ENCODE measurements at regions not wholly inside any gene's neighbourhood (a gene's known extent, or its start where the extent isn't known, plus 50 kb on each side); places are given as distances from the start of the nearest gene placed in this dataset.

DNA sequence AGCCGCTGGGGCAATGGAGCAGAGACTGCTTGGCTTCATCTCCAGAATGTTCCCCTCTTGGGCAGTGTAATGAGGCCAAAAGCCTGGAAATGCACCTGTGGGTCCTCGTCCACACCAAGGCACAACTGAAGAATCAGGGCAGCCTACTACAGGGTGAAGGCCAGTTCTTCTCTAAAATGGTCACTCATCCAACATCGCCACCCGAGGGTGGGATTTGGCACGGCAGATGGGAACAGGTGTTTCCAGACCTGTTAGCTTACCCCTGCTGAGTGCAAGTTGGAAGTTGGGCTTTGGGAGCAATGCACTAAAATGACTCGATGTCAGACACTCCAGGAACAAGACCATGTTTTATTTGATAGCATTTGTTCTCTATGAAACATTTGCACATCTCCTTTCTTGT lies 543.7 kb downstream of the NPHP4 start:
- H3K4me1 ChIP-seq = no peaks in the 10 kb centered on the region
- no peaks in the 10 kb centered on the region for H3K36me3 ChIP-seq
- H3K27ac ChIP-seq = no peak overlapping the region
- TF ChIP-seq, protein P1, sequence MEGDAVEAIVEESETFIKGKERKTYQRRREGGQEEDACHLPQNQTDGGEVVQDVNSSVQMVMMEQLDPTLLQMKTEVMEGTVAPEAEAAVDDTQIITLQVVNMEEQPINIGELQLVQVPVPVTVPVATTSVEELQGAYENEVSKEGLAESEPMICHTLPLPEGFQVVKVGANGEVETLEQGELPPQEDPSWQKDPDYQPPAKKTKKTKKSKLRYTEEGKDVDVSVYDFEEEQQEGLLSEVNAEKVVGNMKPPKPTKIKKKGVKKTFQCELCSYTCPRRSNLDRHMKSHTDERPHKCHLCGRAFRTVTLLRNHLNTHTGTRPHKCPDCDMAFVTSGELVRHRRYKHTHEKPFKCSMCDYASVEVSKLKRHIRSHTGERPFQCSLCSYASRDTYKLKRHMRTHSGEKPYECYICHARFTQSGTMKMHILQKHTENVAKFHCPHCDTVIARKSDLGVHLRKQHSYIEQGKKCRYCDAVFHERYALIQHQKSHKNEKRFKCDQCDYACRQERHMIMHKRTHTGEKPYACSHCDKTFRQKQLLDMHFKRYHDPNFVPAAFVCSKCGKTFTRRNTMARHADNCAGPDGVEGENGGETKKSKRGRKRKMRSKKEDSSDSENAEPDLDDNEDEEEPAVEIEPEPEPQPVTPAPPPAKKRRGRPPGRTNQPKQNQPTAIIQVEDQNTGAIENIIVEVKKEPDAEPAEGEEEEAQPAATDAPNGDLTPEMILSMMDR (IDR thresholded peaks at IDR 0.05) = no peak
- TF ChIP-seq POLR2A (IDR thresholded peaks at IDR 0.05) (no peak), POLR2AphosphoS5 (IDR thresholded peaks at IDR 0.05) (no peak)
- DNase-seq (ENCODE audit: low spot score in 2 of 2) = no peak
- peaks cover 0 to 39% of the 10 kb centered on the region in 2 donors for H3K27me3 ChIP-seq
- intact Hi-C loops (cut with DNase I; ENCODE audit: low total_unique reads) = no loop called here
- H3K9me3 ChIP-seq = no peaks in the 10 kb centered on the region
- no peak overlapping the region for H3K4me3 ChIP-seq

- Histone ChIP-seq H3K27me3 (peaks cover 0 to 37% of the 10 kb centered on the region in 2 donors), H3K27ac (no peak overlapping the region), H3K4me1 (no peaks in the 10 kb centered on the region), H3K4me3 (no peak overlapping the region), H3K9me3 (no peaks in the 10 kb centered on the region), H3K36me3 (no peaks in the 10 kb centered on the region)
- TF ChIP-seq POLR2A (IDR thresholded peaks at IDR 0.05) (no peak), POLR2AphosphoS5 (IDR thresholded peaks at IDR 0.05) (no peak)
- TF ChIP-seq, protein P1 (IDR thresholded peaks at IDR 0.05) = no peak
- intact Hi-C loops (cut with DNase I; ENCODE audit: low total_unique reads) = no loop called here
- DNase-seq (ENCODE audit: low spot score in 2 of 2) = no peak
Observed at GRCh38 chr1:5447503-5447960, 544.7 kb downstream of the NPHP4 start.

DNA sequence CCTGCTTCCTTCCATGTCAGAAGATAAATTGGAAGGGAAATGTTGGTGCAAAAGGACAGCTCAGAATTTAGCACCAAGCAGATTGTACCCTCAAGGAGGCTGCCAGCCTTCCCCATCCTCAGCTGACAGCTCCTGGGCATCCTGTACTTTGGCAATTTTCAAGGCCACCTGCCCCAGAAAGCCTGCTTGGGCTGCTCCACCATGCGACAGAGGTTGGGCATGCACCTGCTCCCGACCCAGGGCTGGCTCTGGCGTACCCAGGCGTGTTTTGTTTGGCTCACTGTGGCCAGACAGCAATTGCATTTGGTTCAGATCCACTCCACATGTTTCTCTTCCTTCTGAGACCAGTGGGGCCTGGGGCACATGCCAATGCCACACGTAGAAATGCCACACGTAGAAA lies 547.8 kb downstream of the NPHP4 start:
- Histone ChIP-seq H3K4me1 (no peaks in the 10 kb centered on the region), H3K36me3 (no peaks in the 10 kb centered on the region), H3K27me3 (peaks cover 0 to 35% of the 10 kb centered on the region in 2 donors), H3K4me3 (no peak overlapping the region), H3K9me3 (peaks cover 0 to 7% of the 10 kb centered on the region in 2 donors), H3K27ac (no peak overlapping the region)
- peak; percentile 53 to 66 for DNase-seq (ENCODE audit: low spot score in 2 of 2)
- TF ChIP-seq POLR2AphosphoS5 (IDR thresholded peaks at IDR 0.05) (no peak), POLR2A (IDR thresholded peaks at IDR 0.05) (no peak)
- TF ChIP-seq, protein P1 (IDR thresholded peaks at IDR 0.05) = no peak
- intact Hi-C loops (cut with DNase I; ENCODE audit: low total_unique reads) = no loop called here

DNA sequence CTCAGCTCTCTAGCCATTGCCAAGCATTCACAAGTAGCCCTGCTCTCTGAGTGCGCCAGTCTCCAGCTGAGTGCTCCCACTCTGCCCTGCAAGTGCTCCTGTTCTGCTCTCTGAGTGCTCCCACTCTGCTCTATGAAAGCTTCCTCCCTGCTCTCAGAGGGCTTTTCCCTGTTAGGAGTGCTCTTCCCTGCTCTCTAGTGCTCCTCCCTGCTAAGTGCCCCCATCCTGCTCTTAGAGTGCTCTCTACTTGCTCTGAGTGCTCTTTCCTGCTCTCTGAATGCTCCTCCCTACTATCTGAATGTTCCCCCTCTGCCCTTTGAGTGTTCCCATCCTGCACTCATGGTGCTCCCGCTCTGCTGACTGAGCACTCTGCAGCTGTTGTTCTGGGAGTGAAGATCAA lies 555.4 kb downstream of the NPHP4 start:
- H3K4me1 ChIP-seq = no peaks in the 10 kb centered on the region
- intact Hi-C loops (cut with DNase I; ENCODE audit: low total_unique reads) = no loop called here
- no peaks in the 10 kb centered on the region for H3K36me3 ChIP-seq
- no peak for DNase-seq (ENCODE audit: low spot score in 2 of 2)
- no peak overlapping the region for H3K27ac ChIP-seq
- H3K27me3 ChIP-seq = peaks cover 2 to 51% of the 10 kb centered on the region in 2 donors
- TF ChIP-seq POLR2AphosphoS5 (IDR thresholded peaks at IDR 0.05) = no peak
- TF ChIP-seq, protein P1 (IDR thresholded peaks at IDR 0.05) = no peak
- TF ChIP-seq POLR2A (IDR thresholded peaks at IDR 0.05) = no peak
- H3K9me3 ChIP-seq = peaks cover 8 to 19% of the 10 kb centered on the region in 2 donors
- H3K4me3 ChIP-seq = no peak overlapping the region

- Histone ChIP-seq H3K4me1 (no peaks in the 10 kb centered on the region), H3K27me3 (peaks cover 2 to 44% of the 10 kb centered on the region in 2 donors), H3K36me3 (no peaks in the 10 kb centered on the region), H3K9me3 (peaks cover 8 to 19% of the 10 kb centered on the region in 2 donors), H3K27ac (no peak overlapping the region), H3K4me3 (no peak overlapping the region)
- intact Hi-C loops (cut with DNase I; ENCODE audit: low total_unique reads) = no loop called here
- no peak for DNase-seq (ENCODE audit: low spot score in 2 of 2)
- TF ChIP-seq POLR2AphosphoS5 (IDR thresholded peaks at IDR 0.05) = no peak
- TF ChIP-seq, protein P1 (IDR thresholded peaks at IDR 0.05) = no peak
- TF ChIP-seq POLR2A (IDR thresholded peaks at IDR 0.05) = no peak
Observed at GRCh38 chr1:5435414-5435813, 556.8 kb downstream of the NPHP4 start.

Measured in breast epithelium (tissue), 4 donors.